Duodenal mucosa (tissue), 2 donors: ENCODE measurements at regions not wholly inside any gene's neighbourhood (a gene's known extent, or its start where the extent isn't known, plus 50 kb on each side); places are given as distances from the start of the nearest gene placed in this dataset.
"Not testable (repeated sequence)": the region's sequence is repeated elsewhere in the genome, so short reads cannot be mapped to it uniquely, and the experiment has no call there.

Source experiments
- H3K27ac ChIP-seq: one replicate; pipeline ENCODE4 v1.7.0; 2013; ENCODE audit warnings: low read depth, low read length
- H3K27me3 ChIP-seq, 2 donors: one replicate each; pipeline ENCODE4 v1.7.0; 2013; ENCODE audit warnings: low read length in 2 of 2, control low read depth in 1 of 2; ENCODE audit not compliant: insufficient read depth in 2 of 2, control insufficient read depth in 1 of 2
- H3K36me3 ChIP-seq, 2 donors: one replicate each; pipeline ENCODE4 v1.7.0; 2013; ENCODE audit warnings: low read length in 2 of 2, control low read depth in 1 of 2; ENCODE audit not compliant: insufficient read depth in 2 of 2, control insufficient read depth in 1 of 2
- H3K4me1 ChIP-seq, 2 donors: one replicate each; pipeline ENCODE4 v1.7.0; 2013; ENCODE audit warnings: low read length in 2 of 2, control low read depth in 1 of 2; ENCODE audit not compliant: insufficient read depth in 2 of 2, control insufficient read depth in 1 of 2
- H3K4me3 ChIP-seq, 2 donors: one replicate each; pipeline ENCODE4 v1.7.0; 2013; ENCODE audit warnings: low read length in 2 of 2, low read depth in 1 of 2
- H3K9ac ChIP-seq, 2 donors: one replicate each; pipeline ENCODE4 v1.7.0; 2013; ENCODE audit warnings: low read length in 2 of 2, low read depth in 1 of 2
- H3K9me3 ChIP-seq, 2 donors: one replicate each; pipeline ENCODE4 v1.7.0; 2013; ENCODE audit warnings: low read length in 2 of 2, control low read depth in 1 of 2; ENCODE audit not compliant: control insufficient read depth in 1 of 2

- not testable (repeated sequence) for H3K36me3 ChIP-seq, H3K4me1 ChIP-seq, H3K9ac ChIP-seq, H3K27me3 ChIP-seq, H3K27ac ChIP-seq, H3K4me3 ChIP-seq
- peaks cover 12 to 27% of the 10 kb centered on the region in 2 donors for H3K9me3 ChIP-seq
Measured at GRCh38 chr20:29119684-29120083, 2137.8 kb upstream of the DEFB115 start.

- not testable (repeated sequence) for H3K9ac ChIP-seq, H3K4me1 ChIP-seq, H3K27ac ChIP-seq, H3K27me3 ChIP-seq, H3K4me3 ChIP-seq, H3K36me3 ChIP-seq
- peaks cover 12 to 27% of the 10 kb centered on the region in 2 donors for H3K9me3 ChIP-seq
Measured at GRCh38 chr20:29120088-29120487, 2137.4 kb upstream of the DEFB115 start.

GRCh38 chr20:29120575-29120974, 2136.9 kb upstream of the DEFB115 start:
- H3K4me3 ChIP-seq, H3K27ac ChIP-seq, H3K36me3 ChIP-seq, H3K27me3 ChIP-seq, H3K4me1 ChIP-seq, H3K9ac ChIP-seq: not testable (repeated sequence)
- peaks cover 12 to 27% of the 10 kb centered on the region in 2 donors for H3K9me3 ChIP-seq

- not testable (repeated sequence) for H3K4me3 ChIP-seq, H3K9ac ChIP-seq, H3K36me3 ChIP-seq, H3K27me3 ChIP-seq, H3K27ac ChIP-seq, H3K4me1 ChIP-seq
- peaks cover 12 to 27% of the 10 kb centered on the region in 2 donors for H3K9me3 ChIP-seq
Measured at GRCh38 chr20:29122784-29123183, 2134.7 kb upstream of the DEFB115 start.

GRCh38 chr20:29123861-29124260, 2133.6 kb upstream of the DEFB115 start:
- Histone ChIP-seq H3K4me3 (no peak overlapping the region), H3K36me3 (no peaks in the 10 kb centered on the region), H3K9ac (no peak overlapping the region), H3K27me3 (no peaks in the 10 kb centered on the region), H3K4me1 (no peaks in the 10 kb centered on the region), H3K9me3 (peaks cover 11 to 20% of the 10 kb centered on the region in 2 donors), H3K27ac (no peak overlapping the region)
